Fibroblast of skin of right quadriceps (primary cell): ENCODE measurements at regions not wholly inside any gene's neighbourhood (a gene's known extent, or its start where the extent isn't known, plus 50 kb on each side); places are given as distances from the start of the nearest gene placed in this dataset.
A peak's percentile ranks its signal among the peaks of the same experiment; 100 is the strongest.
"Not testable (repeated sequence)": the region's sequence is repeated elsewhere in the genome, so short reads cannot be mapped to it uniquely, and the experiment has no call there.

ENCODE experiments used
- DNase-seq: peaks from one replicate; pipeline ENCODE4 v3.0.0-alpha.2; 2013

DNA sequence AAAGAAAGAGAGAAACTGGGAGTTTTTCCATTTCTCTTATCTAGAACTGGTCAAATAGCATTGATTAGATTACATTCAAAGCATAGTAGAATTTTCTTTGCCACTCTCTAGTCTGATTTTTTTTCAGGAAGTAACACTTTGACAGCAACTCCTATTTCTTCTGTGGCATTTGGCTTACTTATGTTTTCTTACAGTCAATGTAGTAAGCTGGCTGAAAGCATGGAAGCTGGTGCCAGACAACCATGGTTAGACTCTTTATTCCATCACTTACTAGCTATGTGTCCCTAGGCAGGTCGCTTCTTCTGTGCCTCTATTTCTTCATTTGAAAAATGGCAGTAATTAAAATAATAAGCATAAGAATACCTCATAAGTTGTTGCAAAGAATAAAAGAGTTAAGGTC lies 54.2 kb upstream of the OPRM1 start:
- no peak for DNase-seq

GRCh38 chr6:153980171-153980570 lies 58.9 kb upstream of the OPRM1 start:
- DNase-seq: no peak

DNA sequence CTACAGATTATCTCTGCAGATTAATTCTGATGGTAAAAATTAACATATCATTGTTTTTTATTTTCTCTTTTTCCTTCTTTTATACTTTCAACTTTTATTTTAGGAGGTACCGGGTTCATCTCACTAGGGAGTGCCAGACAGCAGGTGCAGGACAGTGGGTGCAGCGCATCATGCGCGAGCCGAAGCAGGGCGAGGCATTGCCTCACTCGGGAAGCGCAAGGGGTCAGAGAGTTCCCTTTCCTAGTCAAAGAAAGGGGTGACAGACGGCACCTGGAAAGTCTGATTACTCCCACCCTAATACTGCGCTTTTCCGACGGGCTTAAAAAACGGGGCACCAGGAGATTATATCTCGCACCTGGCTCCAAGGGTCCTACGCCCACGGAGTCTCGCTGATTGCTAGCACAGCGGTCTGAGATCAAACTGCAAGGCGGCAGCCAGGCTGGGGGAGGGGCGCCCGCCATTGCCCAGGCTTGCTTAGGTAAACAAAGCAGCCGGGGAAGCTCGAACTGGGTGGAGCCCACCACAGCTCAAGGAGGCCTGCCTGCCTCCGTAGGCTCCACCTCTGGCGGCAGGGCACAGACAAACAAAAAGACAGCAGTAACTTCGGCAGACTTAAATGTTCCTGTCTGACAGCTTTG lies 60.0 kb upstream of the OPRM1 start:
- not testable (repeated sequence) for DNase-seq

- peak; percentile 15 for DNase-seq
Measured at GRCh38 chr6:153976921-153977693, 61.9 kb upstream of the OPRM1 start.

DNA sequence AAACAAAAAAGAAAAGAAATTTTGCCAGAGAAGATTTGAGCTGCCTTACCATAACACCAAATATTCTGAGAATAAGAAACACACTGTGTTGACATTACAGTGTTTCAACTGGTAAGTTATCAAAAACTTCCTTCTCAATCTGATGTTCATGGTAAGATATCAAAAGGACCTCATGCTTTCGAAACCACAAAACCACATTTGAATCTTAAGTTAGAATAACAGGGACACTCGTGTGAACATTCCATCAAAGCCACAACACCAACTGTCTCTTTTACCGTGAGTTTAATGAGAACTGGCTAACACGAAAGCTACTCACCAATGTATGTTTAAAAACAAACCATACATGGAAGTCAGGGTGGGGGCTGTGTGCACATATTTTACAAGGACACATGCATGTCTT lies 73.0 kb upstream of the OPRM1 start:
- DNase-seq: peak; percentile 31

DNA sequence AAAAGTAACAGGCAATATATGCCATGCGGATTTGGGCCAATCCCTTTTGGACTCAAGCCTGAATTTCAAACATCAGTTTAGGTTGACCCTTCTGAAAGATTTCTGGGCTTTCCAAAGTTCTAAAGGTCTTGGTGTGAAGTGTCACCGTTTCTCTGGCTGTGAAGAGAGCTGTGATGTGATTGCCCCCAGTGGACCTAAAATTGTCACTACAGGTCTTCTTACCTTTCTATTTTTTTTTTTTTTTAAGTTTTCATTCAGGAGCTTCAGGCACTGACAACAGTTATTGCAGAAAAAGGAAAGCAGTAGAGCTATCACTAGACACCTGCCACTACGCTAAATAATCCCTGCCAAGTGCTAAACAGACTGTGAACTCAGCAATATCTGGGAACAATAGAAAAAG lies 75.7 kb upstream of the OPRM1 start:
- no peak for DNase-seq

DNA sequence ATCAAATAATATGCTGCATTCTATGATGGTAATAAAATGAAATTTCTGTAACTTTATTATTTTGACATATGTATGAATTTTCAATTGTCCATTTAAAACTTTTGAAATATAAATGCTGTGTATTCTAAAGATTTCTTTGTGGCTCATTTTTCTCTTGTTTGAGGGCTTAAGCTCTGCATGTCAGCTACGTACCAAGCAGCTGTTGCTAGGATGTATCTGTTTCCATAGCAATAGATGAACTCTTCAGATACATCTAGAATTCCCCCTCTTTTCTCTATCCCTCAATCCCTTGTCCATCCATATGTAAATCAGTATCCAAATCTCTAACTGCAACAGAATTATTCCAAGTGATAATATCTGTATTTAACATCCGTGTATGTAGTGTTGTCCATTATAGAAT lies 76.5 kb upstream of the OPRM1 start:
- no peak for DNase-seq

DNA sequence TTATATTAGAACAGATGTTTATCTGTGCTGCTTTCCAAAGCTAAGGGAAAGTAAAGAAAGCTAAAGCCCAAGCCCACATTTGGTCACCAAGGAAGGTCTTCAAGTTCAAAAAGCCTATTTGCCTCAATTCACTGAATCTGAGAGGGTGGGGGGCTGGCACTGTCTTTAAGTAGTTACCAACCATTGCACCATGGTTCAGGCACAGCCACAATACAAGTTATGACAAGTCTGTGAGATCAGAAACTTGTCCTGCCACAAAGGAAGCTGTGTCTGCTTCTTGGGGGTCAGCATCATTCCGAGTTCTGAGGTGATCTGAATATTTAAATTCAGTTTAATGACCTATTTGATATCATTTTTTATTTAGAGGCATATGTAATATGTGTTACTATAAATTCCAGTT lies 78.3 kb upstream of the OPRM1 start:
- no peak for DNase-seq

DNA sequence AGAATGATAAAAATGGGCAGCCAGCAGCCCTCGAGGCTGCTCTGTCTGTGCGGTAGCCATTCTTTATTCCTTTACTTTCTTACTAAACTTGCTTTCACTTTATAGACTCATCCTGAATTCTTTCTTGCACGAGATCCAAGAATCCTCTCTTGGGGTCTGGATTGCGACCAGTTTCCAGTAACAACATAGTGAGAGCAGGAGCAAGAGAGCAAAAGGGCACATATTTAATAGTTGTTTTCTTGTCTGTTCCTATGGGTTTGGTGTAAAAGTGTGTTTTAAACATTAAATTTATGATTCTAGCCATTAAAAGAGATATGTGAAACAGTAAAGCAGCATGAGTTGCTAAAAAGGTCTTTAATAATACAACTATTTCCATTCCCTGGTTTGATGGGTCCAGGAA lies 78.8 kb upstream of the OPRM1 start:
- DNase-seq: peak; percentile 13

DNA sequence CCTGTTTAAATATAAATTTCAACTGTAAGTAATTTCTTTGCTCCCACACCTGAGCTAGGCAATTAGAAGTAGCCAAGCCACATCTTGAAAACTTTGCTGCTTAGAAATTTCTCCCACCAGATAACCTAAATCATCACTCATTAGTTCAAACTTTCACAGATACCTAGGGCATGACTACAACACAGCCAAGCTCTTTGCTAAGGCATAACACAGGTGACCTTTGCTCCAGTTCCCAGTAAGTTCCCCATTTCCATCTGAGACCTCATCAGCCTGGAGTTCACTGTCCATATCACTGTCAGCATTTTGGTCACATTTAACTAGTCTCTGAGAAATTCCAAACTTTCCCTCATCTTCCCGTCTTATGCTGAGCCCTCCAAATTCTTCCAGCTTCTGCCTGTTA lies 79.8 kb upstream of the OPRM1 start:
- DNase-seq: no peak

GRCh38 chr6:153958860-153959259 lies 80.2 kb upstream of the OPRM1 start:
- DNase-seq: no peak

DNA sequence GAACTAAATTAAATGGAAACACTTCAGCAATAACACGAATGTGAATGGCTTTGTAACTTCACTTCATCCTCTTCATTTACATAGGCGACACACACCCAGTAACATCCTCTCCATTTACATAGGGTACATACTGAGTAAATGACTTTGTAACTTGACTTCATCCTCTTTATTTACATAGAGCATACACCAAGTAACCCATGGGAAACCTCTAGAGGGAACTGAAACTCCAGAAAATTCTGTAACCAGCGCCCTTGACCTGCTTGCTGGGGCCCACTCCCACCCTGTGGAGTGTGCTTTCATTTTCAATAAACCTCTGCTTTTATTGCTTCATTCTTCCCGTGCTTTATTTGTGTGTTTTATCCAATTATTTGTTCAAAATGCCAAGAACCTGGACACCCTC lies 81.6 kb upstream of the OPRM1 start:
- no peak for DNase-seq

DNA sequence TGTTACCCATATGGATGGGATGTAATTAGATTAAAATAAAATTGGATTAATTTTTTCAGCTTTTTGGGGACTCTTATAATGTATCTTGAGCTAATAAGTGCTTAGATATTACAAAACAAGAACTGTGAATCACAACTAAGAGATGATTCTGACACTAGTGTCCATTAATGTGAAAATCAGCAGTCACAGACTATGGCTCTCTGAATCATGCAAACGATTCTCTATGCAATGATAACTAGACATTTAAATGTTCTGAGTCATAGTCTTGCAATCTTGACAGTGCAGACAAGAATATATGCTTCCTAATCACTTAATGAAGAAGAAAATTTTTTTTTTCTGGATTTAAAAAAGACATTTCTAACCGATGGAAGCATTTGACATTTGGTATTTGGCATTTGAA lies 82.2 kb upstream of the OPRM1 start:
- DNase-seq: peak; percentile 57

- peak; percentile 27 for DNase-seq
Measured at GRCh38 chr6:153949616-153950015, 89.4 kb upstream of the OPRM1 start.

GRCh38 chr6:153947808-153948447 lies 91.1 kb upstream of the OPRM1 start:
- no peak for DNase-seq

DNA sequence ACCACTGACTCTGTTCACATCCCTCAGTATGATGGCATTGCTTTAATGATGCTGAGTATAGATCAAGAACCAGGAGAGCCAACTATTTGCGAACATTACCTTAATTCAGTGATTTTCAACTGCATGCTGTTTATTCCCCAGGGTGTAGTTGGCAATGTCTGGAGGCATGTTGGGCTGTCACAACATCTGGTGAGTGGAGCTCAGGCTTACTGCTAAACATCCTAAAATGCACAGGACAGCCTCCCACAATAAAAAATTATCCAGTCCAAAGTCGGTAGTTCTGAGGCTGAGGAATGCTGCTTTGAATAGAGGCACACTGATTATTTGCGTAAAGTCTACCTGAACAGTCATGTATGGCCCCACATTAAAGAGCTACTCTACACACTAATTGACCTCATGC lies 94.8 kb upstream of the OPRM1 start:
- DNase-seq: no peak

- no peak for DNase-seq
Measured at GRCh38 chr6:153942361-153942760, 96.7 kb upstream of the OPRM1 start.

DNA sequence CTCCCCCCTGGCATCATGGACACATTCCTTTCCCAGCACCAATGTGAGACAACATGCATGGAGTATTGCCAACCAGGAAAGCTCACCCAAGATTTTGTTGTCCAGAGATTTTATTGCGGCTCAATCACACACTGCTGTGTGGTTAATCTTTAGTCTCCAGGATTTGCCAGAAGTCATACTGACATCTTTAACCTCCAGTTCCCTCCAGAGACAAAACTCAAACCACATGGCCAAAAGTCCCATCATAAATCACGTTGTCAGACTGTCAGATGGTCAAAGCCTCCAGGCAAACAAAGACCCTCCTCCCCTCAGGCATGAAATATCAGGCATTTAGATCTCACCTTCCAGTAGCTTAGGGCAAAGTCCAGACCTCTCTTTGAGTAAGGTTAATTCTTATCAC lies 97.3 kb upstream of the OPRM1 start:
- no peak for DNase-seq

DNA sequence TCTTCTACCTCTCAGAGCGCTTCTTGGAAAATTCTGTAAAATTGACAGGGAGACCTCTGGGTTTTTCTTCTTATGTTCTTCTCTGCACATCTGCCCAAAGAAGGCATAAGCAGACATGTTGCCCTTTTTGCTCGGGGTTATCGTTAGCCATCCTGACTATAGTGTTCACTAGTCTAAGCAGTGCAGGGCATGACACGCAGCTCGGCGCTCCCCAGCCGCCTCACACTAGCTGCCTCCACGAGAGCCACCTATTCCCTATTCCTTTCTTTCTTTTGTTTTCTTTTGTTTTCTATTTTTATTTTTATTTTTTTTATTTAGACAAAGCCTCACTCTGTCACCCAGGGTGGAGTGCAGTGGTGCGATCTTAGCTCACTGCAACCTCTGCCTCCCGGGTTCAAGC lies 100.2 kb upstream of the OPRM1 start:
- no peak for DNase-seq

GRCh38 chr6:153931431-153931830 lies 107.6 kb upstream of the OPRM1 start:
- no peak for DNase-seq

DNA sequence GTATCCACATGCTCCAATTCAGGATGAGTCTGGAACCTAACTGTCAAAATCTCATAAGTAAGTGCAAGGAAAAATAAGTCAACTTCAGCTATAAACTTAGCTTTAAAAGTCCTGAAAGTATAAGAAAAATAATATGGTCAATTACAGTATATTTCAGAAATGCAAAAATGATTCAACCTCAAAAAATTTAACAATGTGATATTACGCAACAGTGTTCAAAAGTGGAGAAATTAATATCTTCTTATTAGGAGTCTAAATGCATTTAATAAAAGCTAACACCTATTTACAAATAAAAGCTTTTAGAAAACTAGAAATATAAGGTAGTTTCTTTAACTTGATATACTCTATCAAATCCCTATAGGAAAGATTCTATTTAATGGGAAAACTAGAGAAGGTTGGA lies 111.2 kb upstream of the OPRM1 start:
- DNase-seq: no peak

DNA sequence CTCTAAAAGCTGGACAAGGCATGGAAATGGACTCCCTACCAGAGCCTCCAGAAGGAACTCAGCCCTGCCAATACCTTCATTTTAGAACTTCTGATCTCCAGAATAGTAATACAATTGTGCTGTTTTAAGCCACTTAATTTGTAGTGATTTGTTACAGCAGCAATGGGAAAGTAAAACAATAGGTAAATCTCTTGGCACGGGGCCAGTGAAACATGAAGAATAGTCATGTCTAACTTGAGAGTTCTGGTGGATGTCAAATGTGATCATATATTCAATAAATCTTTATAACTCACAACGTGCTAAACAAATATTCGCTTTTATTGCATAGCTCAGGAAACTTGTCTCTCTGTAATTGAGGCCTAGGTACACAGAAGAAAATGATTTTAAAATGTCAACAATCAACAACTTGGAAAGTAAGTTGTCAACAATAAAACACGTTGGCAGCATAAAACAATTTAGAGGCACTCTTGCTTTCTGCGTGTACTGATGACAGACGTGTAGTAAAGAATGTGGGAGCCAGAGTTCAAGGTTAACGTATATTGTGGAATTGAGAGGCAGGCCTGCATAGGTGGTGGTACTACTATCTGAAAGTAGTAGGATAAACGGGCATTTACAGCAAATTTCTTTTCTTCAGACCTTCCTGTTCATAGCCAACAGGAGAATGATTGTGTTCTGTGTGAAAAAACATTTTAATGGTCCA lies 140.5 kb upstream of the OPRM1 start:
- DNase-seq: no peak

DNA sequence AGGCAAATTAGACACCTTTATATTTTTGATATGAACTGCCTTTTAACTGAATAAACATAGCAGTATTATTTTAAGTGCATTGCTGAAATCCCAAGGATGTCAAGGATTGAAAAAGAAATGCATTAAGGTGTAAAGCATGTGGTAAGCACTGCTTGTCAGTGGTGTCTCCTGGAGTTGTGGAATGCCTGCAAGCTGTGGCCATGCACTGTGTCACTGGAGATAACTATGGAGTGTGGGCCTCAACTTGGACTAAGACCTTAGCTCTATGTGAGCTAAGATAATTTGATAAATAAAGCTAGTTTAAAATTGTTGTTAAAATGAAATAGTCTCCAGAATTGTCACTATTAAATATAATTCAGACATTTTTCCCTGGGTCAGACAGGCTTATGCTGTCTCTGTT lies 156.6 kb upstream of the OPRM1 start:
- no peak for DNase-seq

GRCh38 chr6:153873541-153873940 lies 165.5 kb upstream of the OPRM1 start:
- DNase-seq: no peak
